Upper lobe of right lung (tissue), 1 donor: ENCODE measurements at regions not wholly inside any gene's neighbourhood (a gene's known extent, or its start where the extent isn't known, plus 50 kb on each side); places are given as distances from the start of the nearest gene placed in this dataset.

Source experiments
- ATAC-seq: fragments of 200-7000 bp; cut with Tn5 transposase; one replicate; pipeline ENCODE4 v1.9.1; 2020; ENCODE audit warnings: mild to moderate bottlenecking, moderate library complexity
- DNase-seq: peaks from one replicate; pipeline ENCODE4 v3.0.0-alpha.2; 2020
- H3K27ac ChIP-seq: fragments of 200-600 bp; one replicate; pipeline ENCODE4 v1.8.0; 2022
- H3K27me3 ChIP-seq: fragments of 200-600 bp; one replicate; pipeline ENCODE4 v1.8.0; 2022; ENCODE audit warnings: mild to moderate bottlenecking
- H3K36me3 ChIP-seq: fragments of 200-600 bp; one replicate; pipeline ENCODE4 v1.8.0; 2022
- H3K4me1 ChIP-seq: fragments of 200-600 bp; one replicate; pipeline ENCODE4 v1.8.0; 2022
- H3K4me3 ChIP-seq: fragments of 200-600 bp; one replicate; pipeline ENCODE4 v1.8.0; 2022; ENCODE audit warnings: mild to moderate bottlenecking
- H3K9me3 ChIP-seq: fragments of 200-600 bp; one replicate; pipeline ENCODE4 v1.8.0; 2022
- intact Hi-C: fragments of 100-400 bp; cut with DNase I; formaldehyde crosslinking; loops from one replicate; pipeline ENCODE4 v1.11.0; 2022
- TF ChIP-seq, protein P1 (sequence below): fragments of 200-600 bp; IDR thresholded peaks from one replicate; pipeline ENCODE4 v1.8.0; 2022; ENCODE audit warnings: antibody characterized with exemption
- donor health status: DM: no; HTN: yes; CAD: no; lungs with severe emphysema.

DNA sequence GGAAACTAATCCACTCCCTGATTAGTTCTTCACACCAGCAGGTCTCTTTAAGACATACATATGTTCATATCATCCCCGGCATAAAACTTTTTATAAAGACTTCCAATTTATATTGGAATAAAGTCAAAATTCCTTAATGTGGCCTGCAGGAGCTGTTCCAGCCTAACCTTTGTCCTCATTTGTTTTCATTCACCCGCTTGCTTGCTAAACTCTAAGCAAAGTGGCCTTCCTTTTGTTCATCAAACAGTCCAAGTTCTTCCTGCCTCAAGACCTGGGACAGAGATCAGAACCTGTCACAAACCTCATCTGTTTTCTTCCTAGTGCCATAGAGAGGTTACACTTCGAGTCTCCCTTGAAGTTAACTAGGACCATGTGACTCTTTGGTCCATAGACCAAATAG lies 339.4 kb upstream of the ID2 start:
- intact Hi-C loops: no loop called here
- Histone ChIP-seq H3K9me3 (no peaks in the 10 kb centered on the region), H3K4me3 (no peak overlapping the region), H3K27me3 (no peaks in the 10 kb centered on the region), H3K4me1 (no peaks in the 10 kb centered on the region), H3K27ac (no peak overlapping the region), H3K36me3 (no peaks in the 10 kb centered on the region)
- DNase-seq (no peak), ATAC-seq (no peak)
- TF ChIP-seq, protein P1, sequence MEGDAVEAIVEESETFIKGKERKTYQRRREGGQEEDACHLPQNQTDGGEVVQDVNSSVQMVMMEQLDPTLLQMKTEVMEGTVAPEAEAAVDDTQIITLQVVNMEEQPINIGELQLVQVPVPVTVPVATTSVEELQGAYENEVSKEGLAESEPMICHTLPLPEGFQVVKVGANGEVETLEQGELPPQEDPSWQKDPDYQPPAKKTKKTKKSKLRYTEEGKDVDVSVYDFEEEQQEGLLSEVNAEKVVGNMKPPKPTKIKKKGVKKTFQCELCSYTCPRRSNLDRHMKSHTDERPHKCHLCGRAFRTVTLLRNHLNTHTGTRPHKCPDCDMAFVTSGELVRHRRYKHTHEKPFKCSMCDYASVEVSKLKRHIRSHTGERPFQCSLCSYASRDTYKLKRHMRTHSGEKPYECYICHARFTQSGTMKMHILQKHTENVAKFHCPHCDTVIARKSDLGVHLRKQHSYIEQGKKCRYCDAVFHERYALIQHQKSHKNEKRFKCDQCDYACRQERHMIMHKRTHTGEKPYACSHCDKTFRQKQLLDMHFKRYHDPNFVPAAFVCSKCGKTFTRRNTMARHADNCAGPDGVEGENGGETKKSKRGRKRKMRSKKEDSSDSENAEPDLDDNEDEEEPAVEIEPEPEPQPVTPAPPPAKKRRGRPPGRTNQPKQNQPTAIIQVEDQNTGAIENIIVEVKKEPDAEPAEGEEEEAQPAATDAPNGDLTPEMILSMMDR: no peak

DNA sequence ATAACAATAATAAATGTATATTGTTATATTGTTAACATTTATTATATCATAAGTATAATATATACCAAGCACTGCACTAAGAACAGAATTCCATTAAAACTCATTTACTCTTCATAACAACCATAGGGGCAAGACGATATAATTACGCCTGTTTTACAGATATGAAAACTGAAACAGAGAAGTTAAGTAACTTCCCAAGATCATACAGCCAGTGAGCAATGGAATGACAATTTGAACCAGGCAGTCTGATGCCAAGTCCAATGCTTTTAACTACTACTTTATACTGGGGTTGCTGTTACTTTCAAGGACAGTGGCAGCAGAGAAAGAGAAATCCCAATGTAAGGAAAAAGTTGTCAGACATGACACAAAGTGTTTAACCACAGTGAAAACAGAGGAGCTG lies 338.8 kb upstream of the ID2 start:
- no peaks in the 10 kb centered on the region for H3K4me1 ChIP-seq
- no peaks in the 10 kb centered on the region for H3K36me3 ChIP-seq
- DNase-seq (no peak), ATAC-seq (no peak)
- H3K4me3 ChIP-seq: no peak overlapping the region
- H3K27me3 ChIP-seq: no peaks in the 10 kb centered on the region
- TF ChIP-seq, protein P1: no peak
- intact Hi-C loops: no loop called here
- no peaks in the 10 kb centered on the region for H3K9me3 ChIP-seq
- no peak overlapping the region for H3K27ac ChIP-seq

DNA sequence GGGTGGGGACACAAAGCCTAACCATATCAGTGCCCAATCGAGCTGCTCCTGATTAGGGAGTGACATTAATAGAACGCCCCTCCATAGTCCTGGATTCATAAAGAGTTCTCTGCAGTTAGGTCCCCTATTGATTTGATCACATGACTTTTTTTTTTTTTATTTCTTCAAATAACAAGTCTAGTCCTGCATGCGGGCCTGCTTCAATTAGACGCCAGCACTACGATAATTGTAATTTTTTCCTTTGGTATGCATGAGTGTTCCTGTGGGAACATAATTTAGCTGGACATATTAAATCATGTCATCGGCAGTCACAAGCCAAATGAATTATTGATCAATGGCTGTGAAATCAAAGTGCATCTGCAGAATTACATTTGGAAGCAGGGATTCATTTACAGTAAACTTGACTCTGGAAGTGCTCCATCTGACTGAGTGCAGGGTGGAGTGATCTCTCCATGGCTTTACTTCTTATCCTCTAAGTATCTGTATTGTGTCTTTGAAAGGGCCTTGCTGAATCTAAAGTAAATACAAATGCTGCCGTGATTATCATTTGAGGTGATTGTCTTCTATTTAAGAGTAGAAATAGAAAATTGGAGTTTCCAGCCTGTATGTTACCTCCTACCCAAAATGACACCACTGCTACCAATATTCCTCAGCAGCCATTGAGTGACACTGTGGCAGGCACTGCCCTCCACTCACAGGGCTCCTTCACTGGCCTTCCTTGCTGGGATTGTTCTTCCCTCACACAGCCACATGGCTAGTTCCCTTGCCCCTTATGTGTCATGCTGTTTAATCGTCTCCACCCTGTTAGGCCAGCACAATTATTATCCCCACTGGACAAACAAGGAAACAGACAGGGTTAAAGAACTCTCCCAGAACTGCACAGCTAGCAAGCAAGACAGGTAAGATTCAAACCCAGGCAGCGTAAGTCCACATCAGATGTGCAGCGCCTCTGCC lies 337.4 kb upstream of the ID2 start:
- intact Hi-C loops: no loop called here
- Histone ChIP-seq H3K9me3 (no peaks in the 10 kb centered on the region), H3K36me3 (no peaks in the 10 kb centered on the region), H3K27ac (no peak overlapping the region), H3K27me3 (no peaks in the 10 kb centered on the region), H3K4me3 (no peak overlapping the region), H3K4me1 (no peaks in the 10 kb centered on the region)
- ATAC-seq: no peak
- no peak for DNase-seq
- TF ChIP-seq, protein P1: no peak

DNA sequence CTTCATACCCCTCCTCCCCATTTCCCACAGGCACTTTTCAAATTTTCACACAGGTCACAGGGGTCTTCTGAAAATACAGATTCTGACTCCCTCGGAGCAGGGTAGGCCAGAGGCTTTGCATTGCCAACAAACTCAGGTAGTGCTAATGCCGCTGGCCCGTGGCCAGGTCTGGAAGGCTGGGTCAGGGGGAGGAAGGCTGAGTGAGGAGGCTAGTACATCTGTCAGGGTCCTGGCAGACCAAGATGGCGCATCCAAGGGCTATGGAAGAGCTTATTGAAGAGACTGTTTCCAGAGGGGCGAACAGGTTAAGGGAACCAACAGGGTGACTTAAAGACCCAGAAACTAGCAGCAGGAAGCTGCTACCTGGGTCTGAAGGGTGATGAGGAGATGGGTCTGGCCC lies 336.7 kb upstream of the ID2 start:
- TF ChIP-seq, protein P1: no peak
- DNase-seq (no peak), ATAC-seq (no peak)
- Histone ChIP-seq H3K4me1 (no peaks in the 10 kb centered on the region), H3K27ac (no peak overlapping the region), H3K9me3 (no peaks in the 10 kb centered on the region), H3K4me3 (no peak overlapping the region), H3K36me3 (no peaks in the 10 kb centered on the region), H3K27me3 (no peaks in the 10 kb centered on the region)
- intact Hi-C loops: no loop called here

DNA sequence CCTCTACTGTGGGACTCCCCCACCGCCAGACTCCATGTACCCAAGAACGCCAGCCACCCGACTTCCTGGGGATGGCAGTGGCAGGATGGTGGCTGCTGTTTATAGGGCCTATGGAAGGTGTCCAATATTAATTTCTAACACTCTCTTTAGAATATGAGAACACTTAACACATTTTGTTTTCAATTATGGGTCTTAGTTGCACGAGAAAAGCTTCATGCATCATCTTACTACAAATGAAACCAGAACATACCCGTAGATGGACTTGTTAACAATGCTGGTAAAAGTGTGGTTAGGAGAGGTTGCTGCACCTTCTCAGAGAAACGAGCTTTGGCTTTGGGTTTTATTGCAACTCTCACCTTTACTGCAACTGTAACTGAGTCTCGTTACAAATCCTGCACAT lies 335.6 kb upstream of the ID2 start:
- TF ChIP-seq, protein P1: no peak
- Histone ChIP-seq H3K9me3 (no peaks in the 10 kb centered on the region), H3K4me3 (no peak overlapping the region), H3K4me1 (no peaks in the 10 kb centered on the region), H3K36me3 (no peaks in the 10 kb centered on the region), H3K27ac (no peak overlapping the region), H3K27me3 (no peaks in the 10 kb centered on the region)
- ATAC-seq (no peak), DNase-seq (no peak)
- intact Hi-C loops: no loop called here
